Astrocyte of the spinal cord (primary cell): ENCODE measurements at regions not wholly inside any gene's neighbourhood (a gene's known extent, or its start where the extent isn't known, plus 50 kb on each side); places are given as distances from the start of the nearest gene placed in this dataset.

Experiments
- DNase-seq: peaks from one replicate; pipeline ENCODE4 v3.0.0; 2011; ENCODE audit warnings: low read depth, low spot score
- H3K4me3 ChIP-seq: 2 replicates; pipeline ENCODE4 v1.5.1; 2011; ENCODE audit warnings: low read depth, mild to moderate bottlenecking, low read length, moderate library complexity
- CTCF ChIP-seq: IDR thresholded peaks from 2 replicates; pipeline ENCODE4 v1.5.1; 2012; ENCODE audit warnings: low read depth, mild to moderate bottlenecking, low read length, inconsistent platforms
- in situ Hi-C: cut with HindIII; loops from 2 replicates; pipeline ENCODE4 v1.10.0; 2017; ENCODE audit warnings: low sequenced_read_pairs

DNA sequence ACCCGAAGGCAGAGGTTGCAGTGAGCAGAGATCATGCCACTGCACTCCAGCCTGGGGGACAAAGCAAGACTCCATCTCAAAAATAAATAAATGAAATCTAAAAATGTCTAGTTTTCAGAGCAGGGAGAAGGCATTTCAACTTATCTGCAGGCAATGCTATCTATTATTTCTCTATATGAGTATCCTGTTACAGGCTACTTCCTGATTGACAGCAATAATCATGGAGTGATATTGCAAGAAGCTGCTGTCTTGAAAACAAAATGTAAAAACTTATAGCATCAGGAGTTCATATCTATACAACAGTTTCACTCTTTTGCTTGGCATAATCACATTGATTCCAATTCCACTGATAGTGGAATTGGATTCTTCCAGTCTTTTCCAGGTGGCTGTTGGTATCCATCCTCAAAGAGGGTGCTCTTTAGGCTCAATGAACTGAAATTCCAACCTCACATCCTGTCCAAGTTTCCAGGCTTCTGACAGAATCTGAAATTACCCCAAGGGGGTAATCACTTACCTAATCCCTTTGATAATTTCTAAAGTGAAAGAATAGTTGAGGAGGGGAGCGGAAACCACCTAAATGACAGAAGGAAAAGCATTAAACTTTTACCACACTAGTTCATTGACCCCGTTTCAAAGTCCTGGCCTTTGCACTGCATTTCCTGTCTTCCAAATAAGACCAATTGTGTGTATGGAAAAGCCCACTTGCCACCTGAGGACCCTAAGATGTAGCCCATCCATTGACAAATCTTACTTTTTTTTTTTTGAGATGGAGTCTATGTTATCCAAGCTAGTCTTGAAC lies 107.6 kb downstream of the GLUL start:
- DNase-seq, result no peak
- TF ChIP-seq CTCF, result no peak
- in situ Hi-C loops, result no loop called here
- no peak overlapping the region for H3K4me3 ChIP-seq

DNA sequence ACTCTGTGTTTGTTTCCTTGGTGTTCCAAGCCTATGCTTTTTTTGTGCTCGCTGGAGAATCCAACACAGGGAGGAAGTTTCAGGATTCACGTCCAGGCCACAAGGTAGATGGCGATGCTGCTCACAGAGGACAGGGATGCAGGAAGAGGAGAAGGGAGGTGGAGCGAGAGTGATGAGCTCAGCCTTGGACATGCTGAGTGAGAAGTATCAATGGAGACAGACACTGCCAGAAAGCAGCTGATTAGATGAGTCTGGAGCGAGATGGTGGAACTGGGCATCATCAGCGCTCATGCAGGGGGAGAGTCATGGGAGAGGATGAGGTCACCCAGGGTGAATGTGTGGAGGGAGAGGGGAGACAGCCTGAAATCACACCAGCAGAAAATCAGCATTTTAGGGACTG lies 110.0 kb downstream of the GLUL start:
- TF ChIP-seq CTCF, result no peak
- no peak overlapping the region for H3K4me3 ChIP-seq
- in situ Hi-C loops, result no loop called here
- DNase-seq, result no peak

GRCh38 chr1:182280504-182280900 lies 111.1 kb downstream of the GLUL start:
- no peak for TF ChIP-seq CTCF
- DNase-seq, result no peak
- in situ Hi-C loops, result no loop called here
- no peak overlapping the region for H3K4me3 ChIP-seq

DNA sequence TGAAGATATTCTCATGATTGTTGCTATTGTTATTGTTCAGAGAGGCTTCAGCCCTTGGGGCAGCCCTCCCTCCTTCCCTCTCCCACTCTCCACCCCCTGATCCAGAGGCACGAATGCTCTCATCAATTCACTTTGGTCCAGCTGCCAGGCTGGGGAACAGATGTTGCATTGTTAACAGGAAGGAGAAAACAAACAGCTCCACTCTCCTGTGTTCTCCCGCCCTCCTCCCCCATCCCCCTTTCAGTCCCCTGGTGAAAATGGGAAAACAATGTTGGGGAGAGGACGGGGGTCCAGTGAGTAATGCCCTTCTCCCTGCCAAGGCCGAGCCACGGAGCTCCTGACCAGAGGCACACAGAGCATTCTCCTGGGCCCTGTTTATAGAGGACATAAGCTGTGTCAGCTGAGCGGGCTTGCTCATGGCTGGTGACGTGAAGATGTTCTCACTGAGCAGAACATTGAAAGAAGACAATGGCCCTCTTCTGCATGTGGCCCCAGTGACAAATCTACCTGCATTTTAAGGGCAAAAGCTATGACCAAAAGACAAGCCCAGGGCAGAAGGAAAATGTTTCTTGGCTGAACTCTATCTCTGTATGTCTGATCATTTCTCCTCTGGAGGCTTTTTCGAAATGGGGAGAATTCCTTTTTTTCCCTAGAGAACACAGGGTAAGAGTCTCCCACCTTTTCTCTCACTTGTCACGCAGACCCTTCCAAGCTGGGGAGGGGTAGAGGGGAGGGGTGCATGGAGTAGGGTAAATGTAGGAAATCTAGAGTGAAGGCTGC lies 111.7 kb downstream of the GLUL start:
- DNase-seq, result no peak
- in situ Hi-C loops, result no loop called here
- TF ChIP-seq CTCF, result no peak
- no peak overlapping the region for H3K4me3 ChIP-seq

DNA sequence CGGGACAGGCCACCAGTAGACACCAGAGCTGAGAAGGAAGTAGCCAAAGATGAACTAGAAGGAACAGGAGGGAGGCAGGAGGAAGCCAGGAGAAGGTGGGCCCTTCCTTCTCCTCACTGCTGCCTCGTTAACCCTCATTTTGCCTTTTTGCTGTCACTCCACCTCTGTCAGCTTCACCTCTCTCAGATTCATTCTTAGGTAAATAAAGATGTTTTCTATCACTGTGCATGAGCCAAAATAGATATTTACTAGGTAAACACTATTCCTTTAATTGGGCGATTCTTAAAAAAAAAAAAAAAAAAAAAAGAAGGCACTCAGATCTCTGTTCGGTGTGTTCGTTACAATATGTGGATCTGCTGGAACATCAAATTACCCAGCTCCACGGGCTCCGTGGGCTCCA lies 112.3 kb downstream of the GLUL start:
- in situ Hi-C loops, result no loop called here
- TF ChIP-seq CTCF, result no peak
- DNase-seq, result no peak
- H3K4me3 ChIP-seq, result no peak overlapping the region

- no peak for TF ChIP-seq CTCF
- H3K4me3 ChIP-seq, result no peak overlapping the region
- no peak for DNase-seq
- in situ Hi-C loops, result no loop called here
Observed at GRCh38 chr1:182278144-182279054, 113.2 kb downstream of the GLUL start.
